Prostate gland (tissue), 2 donors: ENCODE measurements at regions not wholly inside any gene's neighbourhood (a gene's known extent, or its start where the extent isn't known, plus 50 kb on each side); places are given as distances from the start of the nearest gene placed in this dataset.

Experiments
- POLR2A ChIP-seq: fragments of 450-650 bp; IDR thresholded peaks from one replicate; pipeline ENCODE4 v1.6.1; 2016; ENCODE audit warnings: antibody characterized with exemption, mild to moderate bottlenecking
- POLR2AphosphoS5 ChIP-seq: sonication (generic); formaldehyde crosslinking; IDR thresholded peaks from one replicate; pipeline ENCODE4 v1.6.1; 2017; ENCODE audit warnings: antibody characterized with exemption
- TF ChIP-seq, protein P1 (sequence below), 4 experiments: fragments of 200-600 bp in 2 of 4; fragments of 450-650 bp in 2 of 4; sonication (generic) in 2 of 4; IDR thresholded peaks; 1 replicate in 3 of 4; 2 replicates in 1 of 4; pipeline ENCODE4 v1.5.1; 2016 to 2019; ENCODE audit warnings: antibody characterized with exemption in 4 of 4, mild to moderate bottlenecking in 2 of 4, moderate library complexity in 2 of 4

GRCh38 chr3:34864011-34864410 lies 775.3 kb upstream of the ARPP21 start:
- TF ChIP-seq, protein P1, sequence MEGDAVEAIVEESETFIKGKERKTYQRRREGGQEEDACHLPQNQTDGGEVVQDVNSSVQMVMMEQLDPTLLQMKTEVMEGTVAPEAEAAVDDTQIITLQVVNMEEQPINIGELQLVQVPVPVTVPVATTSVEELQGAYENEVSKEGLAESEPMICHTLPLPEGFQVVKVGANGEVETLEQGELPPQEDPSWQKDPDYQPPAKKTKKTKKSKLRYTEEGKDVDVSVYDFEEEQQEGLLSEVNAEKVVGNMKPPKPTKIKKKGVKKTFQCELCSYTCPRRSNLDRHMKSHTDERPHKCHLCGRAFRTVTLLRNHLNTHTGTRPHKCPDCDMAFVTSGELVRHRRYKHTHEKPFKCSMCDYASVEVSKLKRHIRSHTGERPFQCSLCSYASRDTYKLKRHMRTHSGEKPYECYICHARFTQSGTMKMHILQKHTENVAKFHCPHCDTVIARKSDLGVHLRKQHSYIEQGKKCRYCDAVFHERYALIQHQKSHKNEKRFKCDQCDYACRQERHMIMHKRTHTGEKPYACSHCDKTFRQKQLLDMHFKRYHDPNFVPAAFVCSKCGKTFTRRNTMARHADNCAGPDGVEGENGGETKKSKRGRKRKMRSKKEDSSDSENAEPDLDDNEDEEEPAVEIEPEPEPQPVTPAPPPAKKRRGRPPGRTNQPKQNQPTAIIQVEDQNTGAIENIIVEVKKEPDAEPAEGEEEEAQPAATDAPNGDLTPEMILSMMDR (IDR thresholded peaks at IDR 0.05), result no peak
- no peak for TF ChIP-seq POLR2AphosphoS5
- TF ChIP-seq POLR2A, result no peak
